Activated CD4-positive, alpha-beta T cell treated with anti-CD3 and anti-CD28 coated beads, Interleukin-2, Interleukin-6, amounts not matched to agents 100 ng/mL and 50 ng/mL, durations not matched to agents 16 hours and 8 hours (primary cell): ENCODE measurements at regions not wholly inside any gene's neighbourhood (a gene's known extent, or its start where the extent isn't known, plus 50 kb on each side); places are given as distances from the start of the nearest gene placed in this dataset.

Experiments used
- DNase-seq: peaks from one replicate; pipeline ENCODE4 v3.0.0-alpha.2; 2020

- no peak for DNase-seq
Observed at GRCh38 chrX:117215683-117216082, 752.9 kb upstream of the CT83 start.

GRCh38 chrX:117196481-117196880 lies 733.7 kb upstream of the CT83 start:
- DNase-seq, result no peak

GRCh38 chrX:117147249-117147648 lies 684.5 kb upstream of the CT83 start:
- no peak for DNase-seq

- no peak for DNase-seq
Observed at GRCh38 chrX:117138070-117138469, 675.3 kb upstream of the CT83 start.

- DNase-seq, result no peak
Observed at GRCh38 chrX:117134983-117135382, 672.2 kb upstream of the CT83 start.

- DNase-seq, result no peak
Observed at GRCh38 chrX:117120700-117121099, 657.9 kb upstream of the CT83 start.

- no peak for DNase-seq
Observed at GRCh38 chrX:117096528-117096927, 633.8 kb upstream of the CT83 start.

- no peak for DNase-seq
Observed at GRCh38 chrX:117095393-117095792, 632.6 kb upstream of the CT83 start.

GRCh38 chrX:117094149-117094548 lies 631.4 kb upstream of the CT83 start:
- no peak for DNase-seq

- no peak for DNase-seq
Observed at GRCh38 chrX:117093319-117093718, 630.5 kb upstream of the CT83 start.

- DNase-seq, result no peak
Observed at GRCh38 chrX:117092641-117093040, 629.9 kb upstream of the CT83 start.

GRCh38 chrX:117063224-117063623 lies 600.4 kb upstream of the CT83 start:
- DNase-seq, result no peak

GRCh38 chrX:117059848-117060247 lies 597.1 kb upstream of the CT83 start:
- DNase-seq, result no peak

GRCh38 chrX:117053260-117053659 lies 590.5 kb upstream of the CT83 start:
- DNase-seq, result no peak

GRCh38 chrX:117038918-117039440 lies 576.2 kb upstream of the CT83 start:
- peak; percentile 0 for DNase-seq

GRCh38 chrX:117010243-117010642 lies 547.5 kb upstream of the CT83 start:
- DNase-seq, result no peak

- peak; percentile 28 for DNase-seq
Observed at GRCh38 chrX:117002981-117003380, 540.2 kb upstream of the CT83 start.

GRCh38 chrX:116975517-116975916 lies 512.7 kb upstream of the CT83 start:
- no peak for DNase-seq

- no peak for DNase-seq
Observed at GRCh38 chrX:116972362-116972761, 509.6 kb upstream of the CT83 start.

- DNase-seq, result no peak
Observed at GRCh38 chrX:116961872-116962582, 499.3 kb upstream of the CT83 start.

GRCh38 chrX:116930311-116930710 lies 467.5 kb upstream of the CT83 start:
- no peak for DNase-seq

- DNase-seq, result no peak
Observed at GRCh38 chrX:116897526-116897925, 434.8 kb upstream of the CT83 start.

GRCh38 chrX:116881961-116882360 lies 419.2 kb upstream of the CT83 start:
- DNase-seq, result no peak

GRCh38 chrX:116873671-116874070 lies 410.9 kb upstream of the CT83 start:
- no peak for DNase-seq

GRCh38 chrX:116872931-116873330 lies 410.2 kb upstream of the CT83 start:
- no peak for DNase-seq
